ENCODE measurements at regions not wholly inside any gene's neighbourhood (a gene's known extent, or its start where the extent isn't known, plus 50 kb on each side); places are given as distances from the start of the nearest gene placed in this dataset.

- no peak for DNase-seq
- Mint-ChIP-seq H3K27me3 (ENCODE audit: unreplicated experiment) (no peaks in the 10 kb centered on the region), H3K36me3 (ENCODE audit: unreplicated experiment) (no peaks in the 10 kb centered on the region), H3K27ac (ENCODE audit: unreplicated experiment) (no peak overlapping the region), H3K4me1 (ENCODE audit: low read depth, unreplicated experiment) (no peaks in the 10 kb centered on the region), H3K9me3 (ENCODE audit: unreplicated experiment) (no peaks in the 10 kb centered on the region), H3K4me3 (ENCODE audit: unreplicated experiment) (no peak overlapping the region)
- no peak for TF ChIP-seq CTCF (IDR thresholded peaks at IDR 0.05; ENCODE audit: partially characterized antibody, unreplicated experiment)
Observed at GRCh38 chr4:58935332-58935731, 1825.1 kb upstream of the IGFBP7 start.

- Mint-ChIP-seq H3K27ac (ENCODE audit: unreplicated experiment) (no peak overlapping the region), H3K27me3 (ENCODE audit: unreplicated experiment) (no peaks in the 10 kb centered on the region), H3K9me3 (ENCODE audit: unreplicated experiment) (no peaks in the 10 kb centered on the region), H3K36me3 (ENCODE audit: unreplicated experiment) (no peaks in the 10 kb centered on the region), H3K4me3 (ENCODE audit: unreplicated experiment) (no peak overlapping the region), H3K4me1 (ENCODE audit: low read depth, unreplicated experiment) (no peaks in the 10 kb centered on the region)
- DNase-seq: no peak
- TF ChIP-seq CTCF (IDR thresholded peaks at IDR 0.05; ENCODE audit: partially characterized antibody, unreplicated experiment): no peak
Observed at GRCh38 chr4:58936436-58936835, 1826.3 kb upstream of the IGFBP7 start.

GRCh38 chr4:58940167-58940566, 1830.0 kb upstream of the IGFBP7 start:
- no peak overlapping the region for H3K27ac Mint-ChIP-seq (ENCODE audit: unreplicated experiment)
- no peaks in the 10 kb centered on the region for H3K9me3 Mint-ChIP-seq (ENCODE audit: unreplicated experiment)
- no peak for TF ChIP-seq CTCF (IDR thresholded peaks at IDR 0.05; ENCODE audit: partially characterized antibody, unreplicated experiment)
- no peaks in the 10 kb centered on the region for H3K36me3 Mint-ChIP-seq (ENCODE audit: unreplicated experiment)
- no peaks in the 10 kb centered on the region for H3K4me1 Mint-ChIP-seq (ENCODE audit: low read depth, unreplicated experiment)
- H3K27me3 Mint-ChIP-seq (ENCODE audit: unreplicated experiment): no peaks in the 10 kb centered on the region
- H3K4me3 Mint-ChIP-seq (ENCODE audit: unreplicated experiment): no peak overlapping the region
- no peak for DNase-seq

- Mint-ChIP-seq H3K27me3 (ENCODE audit: unreplicated experiment) (no peaks in the 10 kb centered on the region), H3K36me3 (ENCODE audit: unreplicated experiment) (no peaks in the 10 kb centered on the region), H3K4me3 (ENCODE audit: unreplicated experiment) (no peak overlapping the region), H3K9me3 (ENCODE audit: unreplicated experiment) (no peaks in the 10 kb centered on the region), H3K27ac (ENCODE audit: unreplicated experiment) (no peak overlapping the region), H3K4me1 (ENCODE audit: low read depth, unreplicated experiment) (no peaks in the 10 kb centered on the region)
- TF ChIP-seq CTCF (IDR thresholded peaks at IDR 0.05; ENCODE audit: partially characterized antibody, unreplicated experiment): no peak
- no peak for DNase-seq
Observed at GRCh38 chr4:58941286-58941685, 1831.1 kb upstream of the IGFBP7 start.

- H3K4me1 Mint-ChIP-seq (ENCODE audit: low read depth, unreplicated experiment): no peaks in the 10 kb centered on the region
- no peak for DNase-seq
- no peak overlapping the region for H3K27ac Mint-ChIP-seq (ENCODE audit: unreplicated experiment)
- H3K36me3 Mint-ChIP-seq (ENCODE audit: unreplicated experiment): peaks cover 2% of the 10 kb centered on the region
- H3K9me3 Mint-ChIP-seq (ENCODE audit: unreplicated experiment): peaks cover under 1% of the 10 kb centered on the region
- TF ChIP-seq CTCF (IDR thresholded peaks at IDR 0.05; ENCODE audit: partially characterized antibody, unreplicated experiment): no peak
- H3K4me3 Mint-ChIP-seq (ENCODE audit: unreplicated experiment): no peak overlapping the region
- H3K27me3 Mint-ChIP-seq (ENCODE audit: unreplicated experiment): no peaks in the 10 kb centered on the region
Observed at GRCh38 chr4:58953575-58953974, 1843.4 kb upstream of the IGFBP7 start.
